ENCODE measurements at regions not wholly inside any gene's neighbourhood (a gene's known extent, or its start where the extent isn't known, plus 50 kb on each side); places are given as distances from the start of the nearest gene placed in this dataset.
"Not testable (repeated sequence)": the region's sequence is repeated elsewhere in the genome, so short reads cannot be mapped to it uniquely, and the experiment has no call there.

GRCh38 chr4:16450724-16451123 lies 224.5 kb upstream of the TAPT1 start:
- DNase-seq, result no peak

- DNase-seq, result no peak
Observed at GRCh38 chr4:16450031-16450430, 223.8 kb upstream of the TAPT1 start.

- no peak for DNase-seq
Observed at GRCh38 chr4:16449406-16449805, 223.1 kb upstream of the TAPT1 start.

GRCh38 chr4:16448241-16448840 lies 222.1 kb upstream of the TAPT1 start:
- no peak for DNase-seq

GRCh38 chr4:16443504-16444088 lies 217.3 kb upstream of the TAPT1 start:
- no peak for DNase-seq

GRCh38 chr4:16442296-16442695 lies 216.0 kb upstream of the TAPT1 start:
- no peak for DNase-seq

GRCh38 chr4:16439768-16440167 lies 213.5 kb upstream of the TAPT1 start:
- DNase-seq, result no peak

- DNase-seq, result no peak
Observed at GRCh38 chr4:16438986-16439385, 212.7 kb upstream of the TAPT1 start.

- DNase-seq, result no peak
Observed at GRCh38 chr4:16437836-16438235, 211.6 kb upstream of the TAPT1 start.

GRCh38 chr4:16431866-16432265 lies 205.6 kb upstream of the TAPT1 start:
- DNase-seq, result no peak

- DNase-seq, result no peak
Observed at GRCh38 chr4:16418814-16419213, 192.5 kb upstream of the TAPT1 start.

- no peak for DNase-seq
Observed at GRCh38 chr4:16417198-16417597, 190.9 kb upstream of the TAPT1 start.

GRCh38 chr4:16416601-16417000 lies 190.3 kb upstream of the TAPT1 start:
- no peak for DNase-seq

GRCh38 chr4:16415751-16416150 lies 189.5 kb upstream of the TAPT1 start:
- no peak for DNase-seq

GRCh38 chr4:16413814-16414555 lies 187.7 kb upstream of the TAPT1 start:
- peak; percentile 52 for DNase-seq

- DNase-seq, result no peak
Observed at GRCh38 chr4:16411501-16412085, 185.3 kb upstream of the TAPT1 start.

- not testable (repeated sequence) for DNase-seq
Observed at GRCh38 chr4:16393216-16393615, 166.9 kb upstream of the TAPT1 start.

GRCh38 chr4:16391196-16391595 lies 164.9 kb upstream of the TAPT1 start:
- DNase-seq, result no peak

- no peak for DNase-seq
Observed at GRCh38 chr4:16387448-16387847, 161.2 kb upstream of the TAPT1 start.

- DNase-seq, result no peak
Observed at GRCh38 chr4:16386711-16387320, 160.5 kb upstream of the TAPT1 start.

- no peak for DNase-seq
Observed at GRCh38 chr4:16384576-16384975, 158.3 kb upstream of the TAPT1 start.

- no peak for DNase-seq
Observed at GRCh38 chr4:16382571-16382970, 156.3 kb upstream of the TAPT1 start.

- no peak for DNase-seq
Observed at GRCh38 chr4:16377887-16378286, 151.6 kb upstream of the TAPT1 start.
